ENCODE measurements at regions not wholly inside any gene's neighbourhood (a gene's known extent, or its start where the extent isn't known, plus 50 kb on each side); places are given as distances from the start of the nearest gene placed in this dataset.

DNA sequence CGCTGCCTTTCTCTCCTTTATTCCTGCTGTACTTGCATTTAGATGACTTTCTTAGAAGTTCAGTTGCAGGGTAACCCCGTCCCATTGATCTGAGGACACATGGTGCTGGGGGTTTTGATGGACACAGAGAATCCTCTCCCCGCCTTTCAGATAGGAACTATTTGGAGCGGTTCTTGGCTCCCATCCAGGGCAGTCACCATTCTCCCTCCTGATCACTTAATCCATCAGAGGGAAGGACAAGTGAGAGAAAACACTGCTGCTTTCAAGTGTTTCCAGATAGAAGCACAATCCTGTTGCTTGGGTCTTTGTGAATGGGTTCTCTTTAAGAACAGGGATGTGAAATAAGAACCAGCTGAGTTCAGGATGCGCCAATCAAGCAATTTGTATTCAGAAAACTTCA, 85.2 kb downstream of the IRX1 start:
- WGBS, 2 donors: 71 to 74% methylated on average over 5 of the region's 5 CpGs
- H3K4me3 ChIP-seq: no peak overlapping the region
- no peak for TF ChIP-seq EP300 (IDR thresholded peaks at IDR 0.05)
- TF ChIP-seq CTCF (IDR thresholded peaks at IDR 0.05): no peak
- no peak for TF ChIP-seq POLR2AphosphoS5 (IDR thresholded peaks at IDR 0.05)
- no peak for TF ChIP-seq POLR2A (IDR thresholded peaks at IDR 0.05)
- no peaks in the 10 kb centered on the region for H3K36me3 ChIP-seq
- H3K9me3 ChIP-seq: no peaks in the 10 kb centered on the region
- H3K27me3 ChIP-seq: no peaks in the 10 kb centered on the region
- no peaks in the 10 kb centered on the region for H3K4me1 ChIP-seq
- no peak overlapping the region for H3K27ac ChIP-seq
- DNase-seq: no peak
- no peak for ATAC-seq (ENCODE audit: low FRiP score in 2 of 2)

DNA sequence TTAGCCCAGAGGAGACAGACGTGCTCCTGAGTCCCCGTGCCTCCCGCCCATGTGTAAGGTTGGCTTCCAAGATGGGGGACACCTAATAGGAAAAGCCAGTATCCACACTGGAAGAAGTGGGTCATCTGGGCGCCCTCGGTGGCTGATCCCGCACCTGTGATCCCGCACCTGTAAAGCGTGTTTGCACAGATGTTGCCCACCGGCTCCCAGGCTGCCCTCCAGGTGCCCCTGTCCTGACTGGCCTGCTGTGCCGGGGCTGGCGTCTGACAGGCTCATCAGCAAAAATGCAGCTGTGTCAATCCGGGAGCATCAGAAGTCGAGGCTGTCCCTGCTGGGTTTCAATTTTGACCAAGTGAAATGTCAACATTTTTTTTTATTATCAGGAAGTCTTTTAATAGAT, 88.5 kb downstream of the IRX1 start:
- H3K4me3 ChIP-seq: no peak overlapping the region
- TF ChIP-seq POLR2A (IDR thresholded peaks at IDR 0.05): no peak
- 86 to 89% methylated on average over 13 of the region's 13 CpGs for whole genome bisulfite sequencing, 2 donors
- no peaks in the 10 kb centered on the region for H3K4me1 ChIP-seq
- ATAC-seq (ENCODE audit: low FRiP score in 2 of 2): no peak
- DNase-seq: peak in 1 of 2 donors; percentile 60
- H3K27me3 ChIP-seq: no peaks in the 10 kb centered on the region
- no peaks in the 10 kb centered on the region for H3K36me3 ChIP-seq
- no peaks in the 10 kb centered on the region for H3K9me3 ChIP-seq
- H3K27ac ChIP-seq: no peak overlapping the region

- H3K9me3 ChIP-seq: no peaks in the 10 kb centered on the region
- H3K4me3 ChIP-seq: no peak overlapping the region
- no peaks in the 10 kb centered on the region for H3K27me3 ChIP-seq
- 84 to 92% methylated on average over 12 of the region's 12 CpGs for WGBS, 2 donors
- DNase-seq (peak in 1 of 2 donors; percentile 59), ATAC-seq (ENCODE audit: low FRiP score in 2 of 2) (peak in 1 of 2 donors; percentile 60)
- H3K36me3 ChIP-seq: no peaks in the 10 kb centered on the region
- H3K27ac ChIP-seq: no peak overlapping the region
- TF ChIP-seq POLR2A (IDR thresholded peaks at IDR 0.05) (no peak), CTCF (IDR thresholded peaks at IDR 0.05) (no peak), EP300 (IDR thresholded peaks at IDR 0.05) (no peak), POLR2AphosphoS5 (IDR thresholded peaks at IDR 0.05) (no peak)
- H3K4me1 ChIP-seq: no peaks in the 10 kb centered on the region
Measured at GRCh38 chr5:3684771-3685354, 89.2 kb downstream of the IRX1 start.

GRCh38 chr5:3694819-3695218, 99.2 kb downstream of the IRX1 start:
- H3K27me3 ChIP-seq: no peaks in the 10 kb centered on the region
- no peak for TF ChIP-seq POLR2A (IDR thresholded peaks at IDR 0.05)
- TF ChIP-seq EP300 (IDR thresholded peaks at IDR 0.05): no peak
- no peak for TF ChIP-seq POLR2AphosphoS5 (IDR thresholded peaks at IDR 0.05)
- no peak for TF ChIP-seq CTCF (IDR thresholded peaks at IDR 0.05)
- 81 to 90% methylated on average over 5 of the region's 5 CpGs for WGBS, 2 donors

GRCh38 chr5:3695818-3696217, 100.2 kb downstream of the IRX1 start:
- Histone ChIP-seq H3K4me3 (no peak overlapping the region), H3K27me3 (no peaks in the 10 kb centered on the region), H3K36me3 (no peaks in the 10 kb centered on the region), H3K27ac (no peak overlapping the region), H3K4me1 (no peaks in the 10 kb centered on the region), H3K9me3 (no peaks in the 10 kb centered on the region)
- 87 to 93% methylated on average over 2 of the region's 2 CpGs for WGBS, 2 donors
- DNase-seq (no peak), ATAC-seq (ENCODE audit: low FRiP score in 2 of 2) (no peak)
- TF ChIP-seq POLR2A (IDR thresholded peaks at IDR 0.05) (no peak), POLR2AphosphoS5 (IDR thresholded peaks at IDR 0.05) (no peak), EP300 (IDR thresholded peaks at IDR 0.05) (no peak), CTCF (IDR thresholded peaks at IDR 0.05) (no peak)

More at GRCh38 chr5:3694819-3695218, 99.2 kb downstream of the IRX1 start:
- Histone ChIP-seq H3K4me3 (no peak overlapping the region), H3K27ac (no peak overlapping the region), H3K4me1 (no peaks in the 10 kb centered on the region), H3K9me3 (no peaks in the 10 kb centered on the region), H3K36me3 (no peaks in the 10 kb centered on the region)
- ATAC-seq (ENCODE audit: low FRiP score in 2 of 2) (peak in 1 of 2 donors; percentile 46), DNase-seq (no peak)
